ENCODE measurements at regions not wholly inside any gene's neighbourhood (a gene's known extent, or its start where the extent isn't known, plus 50 kb on each side); places are given as distances from the start of the nearest gene placed in this dataset.
A peak's percentile ranks its signal among the peaks of the same experiment; 100 is the strongest.
"Not testable (repeated sequence)": the region's sequence is repeated elsewhere in the genome, so short reads cannot be mapped to it uniquely, and the experiment has no call there.

- H3K4me3 ChIP-seq (ENCODE audit: low read depth, low read length), result no peak overlapping the region
- no peak for TF ChIP-seq CTCF (IDR thresholded peaks at IDR 0.05; ENCODE audit: low read depth, low read length)
- DNase-seq (ENCODE audit: low read depth, low spot score), result no peak
- in situ Hi-C loops (cut with HindIII; ENCODE audit: low sequenced_read_pairs), result no loop called here
Measured at GRCh38 chr16:22638393-22639206, 127.9 kb downstream of the NPIPB5 start.

DNA sequence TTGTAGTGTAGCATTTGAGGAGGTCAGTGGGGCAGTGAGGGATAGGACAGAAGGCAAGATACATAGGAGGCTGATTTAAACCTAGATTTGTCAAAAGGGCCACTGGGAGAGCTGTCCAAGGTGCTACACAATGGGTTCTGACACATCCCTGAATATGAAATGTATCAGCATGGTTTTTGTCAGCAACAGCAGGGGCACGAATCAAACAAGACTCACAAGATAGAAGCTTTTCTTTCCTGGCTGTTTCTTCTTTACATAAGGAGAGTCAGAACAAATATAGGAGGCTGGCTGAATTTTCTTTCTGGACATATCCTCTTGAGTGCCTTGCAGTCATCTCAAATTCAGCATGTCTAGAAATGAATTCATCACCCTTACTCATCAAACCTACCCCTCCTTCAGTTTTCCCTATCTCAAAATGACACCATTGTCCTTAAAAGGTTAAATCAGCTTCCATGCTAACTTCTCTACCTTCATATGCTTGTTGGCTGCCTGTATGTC lies 130.5 kb downstream of the NPIPB5 start:
- no peak for TF ChIP-seq CTCF (IDR thresholded peaks at IDR 0.05; ENCODE audit: low read depth, low read length)
- in situ Hi-C loops (cut with HindIII; ENCODE audit: low sequenced_read_pairs), result no loop called here
- DNase-seq (ENCODE audit: low read depth, low spot score), result peak; percentile 46
- H3K4me3 ChIP-seq (ENCODE audit: low read depth, low read length), result no peak overlapping the region

- no peak for TF ChIP-seq CTCF (IDR thresholded peaks at IDR 0.05; ENCODE audit: low read depth, low read length)
- no peak overlapping the region for H3K4me3 ChIP-seq (ENCODE audit: low read depth, low read length)
- DNase-seq (ENCODE audit: low read depth, low spot score), result no peak
- in situ Hi-C loops (cut with HindIII; ENCODE audit: low sequenced_read_pairs), result no loop called here
Measured at GRCh38 chr16:22642416-22643088, 131.9 kb downstream of the NPIPB5 start.

DNA sequence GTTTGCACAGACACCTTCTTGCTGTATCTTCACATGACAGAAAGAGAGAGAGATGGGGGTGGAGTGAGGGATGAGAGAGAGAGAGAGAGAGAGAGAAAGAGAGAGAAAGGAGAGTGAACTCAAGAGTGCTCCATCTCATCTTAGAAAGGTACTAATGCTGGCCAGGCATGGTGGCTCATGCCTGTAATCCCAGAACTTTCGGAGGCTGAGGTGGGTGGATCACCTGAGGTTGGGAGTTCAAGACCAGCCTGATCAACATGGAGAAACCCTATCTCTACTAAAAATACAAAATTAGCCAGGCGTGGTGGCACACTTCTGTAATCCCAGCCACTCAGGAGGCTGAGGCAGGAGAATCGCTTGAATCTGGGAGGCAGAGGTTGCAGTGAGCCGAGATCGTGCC lies 132.5 kb downstream of the NPIPB5 start:
- in situ Hi-C loops (cut with HindIII; ENCODE audit: low sequenced_read_pairs); DNase-seq (ENCODE audit: low read depth, low spot score); H3K4me3 ChIP-seq (ENCODE audit: low read depth, low read length): not testable (repeated sequence)

GRCh38 chr16:22643886-22644285 lies 133.2 kb downstream of the NPIPB5 start:
- no peak overlapping the region for H3K4me3 ChIP-seq (ENCODE audit: low read depth, low read length)
- in situ Hi-C loops (cut with HindIII; ENCODE audit: low sequenced_read_pairs), result no loop called here
- TF ChIP-seq CTCF (IDR thresholded peaks at IDR 0.05; ENCODE audit: low read depth, low read length), result no peak
- no peak for DNase-seq (ENCODE audit: low read depth, low spot score)

DNA sequence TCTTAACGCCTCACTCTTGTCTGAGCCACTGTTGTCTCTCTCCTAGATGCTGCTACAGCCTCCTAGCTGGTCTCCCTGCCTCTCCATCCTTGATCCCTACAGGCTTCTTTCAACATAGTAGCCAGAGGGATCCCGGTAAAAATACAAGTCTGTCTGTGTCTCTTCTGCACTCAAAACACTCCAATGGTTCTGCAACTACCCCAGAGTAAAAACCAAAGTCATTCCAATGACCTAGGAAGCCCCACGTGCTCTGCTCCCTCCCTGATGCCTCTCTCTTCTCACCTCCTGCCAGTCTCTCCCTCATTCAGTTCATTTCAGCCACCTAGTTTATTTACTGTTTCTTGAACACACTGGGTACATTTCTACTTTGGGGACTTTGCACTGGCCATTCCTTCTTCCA lies 135.2 kb downstream of the NPIPB5 start:
- no peak overlapping the region for H3K4me3 ChIP-seq (ENCODE audit: low read depth, low read length)
- in situ Hi-C loops (cut with HindIII; ENCODE audit: low sequenced_read_pairs), result no loop called here
- TF ChIP-seq CTCF (IDR thresholded peaks at IDR 0.05; ENCODE audit: low read depth, low read length), result no peak
- DNase-seq (ENCODE audit: low read depth, low spot score), result no peak

GRCh38 chr16:22646948-22647556 lies 136.4 kb downstream of the NPIPB5 start:
- DNase-seq (ENCODE audit: low read depth, low spot score), result no peak
- no peak for TF ChIP-seq CTCF (IDR thresholded peaks at IDR 0.05; ENCODE audit: low read depth, low read length)
- H3K4me3 ChIP-seq (ENCODE audit: low read depth, low read length), result no peak overlapping the region
- in situ Hi-C loops (cut with HindIII; ENCODE audit: low sequenced_read_pairs), result no loop called here

All from astrocyte of the spinal cord (primary cell).